HG02884 (cell line): ENCODE measurements at regions not wholly inside any gene's neighbourhood (a gene's known extent, or its start where the extent isn't known, plus 50 kb on each side); places are given as distances from the start of the nearest gene placed in this dataset.
"Not testable (repeated sequence)": the region's sequence is repeated elsewhere in the genome, so short reads cannot be mapped to it uniquely, and the experiment has no call there.

Experiments used
- ATAC-seq: cut with Tn5 transposase; IDR thresholded peaks from one replicate; pipeline ENCODE4 v1.9.1; 2021; ENCODE audit warnings: mild to moderate bottlenecking, moderate library complexity; ENCODE audit not compliant: unreplicated experiment

DNA sequence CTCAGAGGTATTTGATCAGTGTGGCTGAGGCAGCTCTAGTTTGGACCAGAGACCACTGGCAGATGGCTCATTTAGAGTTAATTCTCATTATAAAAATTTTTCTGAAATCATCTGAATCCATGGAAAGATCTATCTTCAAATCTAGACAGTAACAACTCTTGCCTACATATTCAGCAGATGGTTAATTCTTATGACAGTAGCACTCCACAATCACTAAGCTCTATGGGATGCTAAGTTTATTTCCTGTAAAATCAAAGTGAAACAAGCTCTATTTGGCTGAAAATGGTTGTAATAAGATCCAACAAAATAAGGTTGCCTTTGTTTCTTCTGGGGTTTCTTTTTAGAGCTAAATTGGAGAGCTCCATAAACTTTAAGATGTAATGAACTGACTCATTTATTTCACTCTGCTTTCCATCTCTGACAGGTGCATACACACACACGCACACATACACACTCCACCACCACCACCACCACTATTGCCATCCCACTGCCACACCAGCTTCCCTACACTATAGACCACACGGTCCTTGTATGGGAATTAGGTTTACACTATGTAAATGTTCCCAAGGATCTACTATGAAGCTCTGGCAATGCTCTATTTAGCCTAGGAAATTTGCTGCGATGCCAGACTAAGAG is 293.1 kb downstream of the RPAP3 start:
- no peak for ATAC-seq

GRCh38 chr12:47411966-47412365 is 293.9 kb downstream of the RPAP3 start:
- no peak for ATAC-seq

GRCh38 chr12:47410862-47411261 is 295.0 kb downstream of the RPAP3 start:
- ATAC-seq = no peak

GRCh38 chr12:47410383-47410782 is 295.4 kb downstream of the RPAP3 start:
- no peak for ATAC-seq

- no peak for ATAC-seq
Measured at GRCh38 chr12:47409310-47409987, 296.4 kb downstream of the RPAP3 start.

DNA sequence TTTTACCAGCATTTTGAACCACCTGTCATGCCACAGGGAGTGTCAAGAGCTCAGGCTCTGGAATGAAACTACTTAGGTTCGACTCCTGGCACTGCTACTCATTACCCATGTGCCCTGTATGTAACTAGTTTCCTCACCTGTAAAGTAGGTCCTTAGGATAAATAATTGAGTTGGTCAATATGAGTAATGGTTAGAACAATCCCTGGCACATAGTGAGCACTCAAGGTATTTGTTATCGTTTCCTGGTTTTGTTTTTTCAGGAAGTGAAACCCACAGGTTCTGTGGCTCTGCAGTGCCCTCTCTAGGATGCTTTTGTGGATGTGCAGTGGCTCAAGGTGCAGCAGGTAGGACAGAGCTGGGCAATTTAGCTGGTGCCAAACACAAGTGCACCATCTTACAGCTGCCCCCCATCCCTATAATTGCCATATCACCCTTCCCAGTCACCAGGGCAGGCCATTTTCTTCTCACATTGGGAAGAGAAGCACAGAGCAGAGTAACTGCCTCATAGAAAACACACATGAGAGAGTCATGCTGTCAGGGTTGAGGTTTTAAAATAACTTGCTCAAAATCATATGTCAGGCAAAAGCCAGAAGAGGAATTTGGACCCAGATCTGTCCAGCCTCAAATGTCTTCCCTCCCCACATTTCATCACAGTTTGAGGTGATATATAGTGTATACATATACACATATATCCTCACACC is 297.5 kb downstream of the RPAP3 start:
- ATAC-seq = peak; percentile 95

- no peak for ATAC-seq
Measured at GRCh38 chr12:47407463-47408129, 298.2 kb downstream of the RPAP3 start.

DNA sequence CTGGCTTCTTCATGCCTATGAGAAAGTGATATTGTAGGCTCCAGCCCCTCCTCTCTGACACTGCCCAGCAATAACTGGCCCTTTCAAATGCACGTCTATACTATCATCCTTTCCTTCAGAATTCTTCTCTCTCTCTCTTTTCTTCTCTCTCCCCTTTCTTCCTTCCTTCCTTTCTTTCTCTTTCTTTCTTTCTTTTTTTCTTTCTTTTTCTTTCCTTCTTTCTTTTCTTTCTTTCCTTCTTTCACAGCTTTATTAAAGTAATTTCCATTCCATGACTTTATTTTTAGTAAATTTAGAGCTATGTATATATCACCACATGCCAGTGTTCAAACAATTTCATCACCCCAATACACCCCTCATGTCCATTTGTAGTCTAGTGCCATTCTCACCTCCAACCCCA is 302.1 kb downstream of the RPAP3 start:
- ATAC-seq = no peak

DNA sequence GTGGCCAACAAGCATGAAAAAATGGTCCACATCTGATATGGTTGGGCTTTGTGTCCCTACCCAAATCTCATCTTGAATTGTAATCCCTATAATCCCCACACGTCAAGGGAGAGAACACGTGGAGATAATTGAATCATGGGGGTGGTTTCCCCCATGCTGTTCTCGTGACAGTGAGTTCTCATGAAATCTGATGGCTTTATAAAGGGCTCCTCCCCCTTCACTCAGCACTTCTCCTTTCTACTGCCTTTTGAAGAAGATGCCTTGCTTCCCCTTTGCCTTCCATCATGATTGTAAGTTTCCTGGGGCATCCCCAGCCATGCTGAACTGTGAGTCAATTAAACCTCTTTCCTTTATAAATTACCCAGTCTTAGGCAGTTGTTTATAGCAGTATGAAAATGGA is 304.6 kb downstream of the RPAP3 start:
- ATAC-seq = not testable (repeated sequence)

DNA sequence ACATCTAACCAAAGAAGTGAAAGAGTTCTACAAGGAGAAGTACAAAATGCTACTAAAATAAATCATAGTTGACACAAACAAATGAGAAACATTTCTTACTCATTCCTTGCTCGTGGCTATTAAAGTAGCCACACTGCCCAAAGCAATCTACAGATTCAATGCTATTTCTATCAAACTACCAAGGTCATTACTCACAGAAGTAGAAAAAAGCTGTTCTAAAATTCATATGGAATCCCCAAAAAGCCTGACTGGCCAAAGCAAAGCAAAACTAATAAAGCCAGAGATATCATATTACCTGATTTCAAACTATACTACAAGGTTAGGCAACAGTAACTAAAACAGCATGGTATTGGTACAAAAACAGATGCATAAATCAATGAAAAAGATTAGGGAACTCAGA is 305.6 kb downstream of the RPAP3 start:
- no peak for ATAC-seq

GRCh38 chr12:47397664-47398281 is 308.1 kb downstream of the RPAP3 start:
- no peak for ATAC-seq

- no peak for ATAC-seq
Measured at GRCh38 chr12:47396902-47397663, 308.7 kb downstream of the RPAP3 start.

GRCh38 chr12:47394070-47394469 is 311.8 kb downstream of the RPAP3 start:
- no peak for ATAC-seq

- ATAC-seq = no peak
Measured at GRCh38 chr12:47393403-47393790, 312.4 kb downstream of the RPAP3 start.

- no peak for ATAC-seq
Measured at GRCh38 chr12:47391566-47391965, 311.8 kb upstream of the AMIGO2 start.

GRCh38 chr12:47388712-47389111 is 309.0 kb upstream of the AMIGO2 start:
- ATAC-seq = no peak

DNA sequence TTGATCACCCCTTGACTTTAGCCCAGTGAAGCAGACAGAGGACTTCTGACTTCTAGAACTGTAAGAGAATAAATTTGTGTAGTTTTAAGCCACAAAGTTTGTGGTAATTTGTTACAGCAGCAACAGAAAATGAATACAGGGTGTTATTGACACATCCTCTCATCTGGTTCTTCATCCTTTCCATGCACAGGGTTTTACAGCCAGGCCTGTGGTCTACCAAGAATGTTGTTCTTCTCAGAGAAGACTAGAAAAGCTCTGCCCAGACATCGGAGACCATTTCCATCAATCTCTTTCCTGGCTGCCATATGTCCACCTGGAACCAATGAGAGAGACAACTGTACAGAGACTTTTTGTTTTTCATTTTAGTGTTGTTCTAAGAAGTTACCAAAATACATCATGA is 308.2 kb upstream of the AMIGO2 start:
- no peak for ATAC-seq

DNA sequence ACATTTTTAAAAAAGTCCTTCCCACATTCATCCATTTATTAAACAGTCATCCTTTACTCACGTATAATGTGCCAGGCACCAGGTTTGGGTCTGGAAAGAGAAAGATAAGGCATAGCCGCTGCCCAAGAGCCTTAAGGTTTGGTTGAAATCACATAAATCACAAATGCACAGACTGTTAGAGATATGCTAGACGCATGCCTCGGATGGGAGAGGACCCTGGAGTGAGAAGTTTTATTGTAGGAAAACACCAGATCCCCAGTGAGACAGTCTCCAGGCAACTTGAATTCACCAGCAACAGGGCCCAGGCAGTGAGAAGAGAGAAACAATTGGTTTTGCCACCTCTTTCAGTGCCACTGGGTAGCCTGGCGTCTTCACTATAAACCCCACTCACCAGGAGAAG is 305.9 kb upstream of the AMIGO2 start:
- no peak for ATAC-seq

GRCh38 chr12:47383942-47384341 is 304.2 kb upstream of the AMIGO2 start:
- no peak for ATAC-seq

DNA sequence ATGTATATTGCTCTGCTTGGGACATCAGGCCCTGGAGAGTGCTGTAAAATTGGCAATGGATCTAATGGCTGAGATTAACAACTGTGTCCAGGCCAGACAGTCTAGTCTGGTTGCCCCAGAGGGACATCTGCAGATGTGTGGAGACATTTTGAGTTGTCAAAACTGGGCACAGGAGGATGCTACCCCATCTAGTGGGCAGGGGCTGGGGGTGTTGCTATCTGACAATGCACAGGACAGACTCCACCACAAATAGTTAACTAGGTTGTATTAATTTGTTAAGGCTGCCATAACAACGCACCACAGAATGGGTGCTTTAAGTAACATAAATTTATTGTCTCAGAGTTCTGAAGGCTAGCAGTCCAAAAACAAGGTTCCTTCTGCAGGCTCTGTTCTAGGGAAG is 302.5 kb upstream of the AMIGO2 start:
- ATAC-seq = no peak

GRCh38 chr12:47378907-47379306 is 299.1 kb upstream of the AMIGO2 start:
- no peak for ATAC-seq
